ENCODE measurements at regions not wholly inside any gene's neighbourhood (a gene's known extent, or its start where the extent isn't known, plus 50 kb on each side); places are given as distances from the start of the nearest gene placed in this dataset.

GRCh38 chr12:91662021-91662420 is 479.4 kb upstream of the DCN start:
- Mint-ChIP-seq H3K27me3 (no peaks in the 10 kb centered on the region), H3K36me3 (no peaks in the 10 kb centered on the region), H3K27ac (no peak overlapping the region), H3K4me3 (no peak overlapping the region), H3K9me3 (peaks cover 0 to 7% (median 0%) of the 10 kb centered on the region in 7 donors), H3K4me1 (peaks cover 5 to 18% (median 15%) of the 10 kb centered on the region in 4 donors)
- Histone ChIP-seq H3K9me3 (ENCODE audit: control insufficient read depth in 2 of 2, low read length in 2 of 2) (no peaks in the 10 kb centered on the region), H3K27me3 (ENCODE audit: control insufficient read depth, insufficient read depth, low read length) (no peaks in the 10 kb centered on the region), H3K27ac (ENCODE audit: insufficient read depth, low read length, poor library complexity, severe bottlenecking) (no peak overlapping the region), H3K4me1 (ENCODE audit: control insufficient read depth, insufficient read depth, low read length, poor library complexity, severe bottlenecking) (no peaks in the 10 kb centered on the region), H3K36me3 (ENCODE audit: control insufficient read depth, insufficient read depth, low read length) (no peaks in the 10 kb centered on the region), H3K4me3 (ENCODE audit: low read depth, low read length) (no peak overlapping the region)
- ATAC-seq (ENCODE audit: low read depth in 2 of 2), result no peak
- DNase-seq, result no peak

- Histone ChIP-seq H3K4me3 (ENCODE audit: low read depth, low read length) (no peak overlapping the region), H3K27ac (ENCODE audit: insufficient read depth, low read length, poor library complexity, severe bottlenecking) (no peak overlapping the region), H3K36me3 (ENCODE audit: control insufficient read depth, insufficient read depth, low read length) (no peaks in the 10 kb centered on the region), H3K4me1 (ENCODE audit: control insufficient read depth, insufficient read depth, low read length, poor library complexity, severe bottlenecking) (no peaks in the 10 kb centered on the region), H3K27me3 (ENCODE audit: control insufficient read depth, insufficient read depth, low read length) (no peaks in the 10 kb centered on the region), H3K9me3 (ENCODE audit: control insufficient read depth in 2 of 2, low read length in 2 of 2) (no peaks in the 10 kb centered on the region)
- ATAC-seq (ENCODE audit: low read depth in 2 of 2), result no peak
- no peaks in the 10 kb centered on the region for H3K36me3 Mint-ChIP-seq
- no peaks in the 10 kb centered on the region for H3K27me3 Mint-ChIP-seq
- H3K4me3 Mint-ChIP-seq, result no peak overlapping the region
- DNase-seq, result no peak
- H3K9me3 Mint-ChIP-seq, result peaks cover 0 to 5% (median 0%) of the 10 kb centered on the region in 7 donors
- H3K27ac Mint-ChIP-seq, result no peak overlapping the region
- peaks cover 8 to 17% (median 13%) of the 10 kb centered on the region in 4 donors for H3K4me1 Mint-ChIP-seq
These were observed 474.4 kb upstream of the DCN start for GRCh38 chr12:91657032-91657431.

- Mint-ChIP-seq H3K27me3 (no peaks in the 10 kb centered on the region), H3K4me1 (peaks cover 5 to 17% (median 12%) of the 10 kb centered on the region in 4 donors), H3K4me3 (no peak overlapping the region), H3K36me3 (no peaks in the 10 kb centered on the region), H3K27ac (no peak overlapping the region), H3K9me3 (peaks cover 0 to 5% (median 0%) of the 10 kb centered on the region in 7 donors)
- Histone ChIP-seq H3K36me3 (ENCODE audit: control insufficient read depth, insufficient read depth, low read length) (no peaks in the 10 kb centered on the region), H3K9me3 (ENCODE audit: control insufficient read depth in 2 of 2, low read length in 2 of 2) (no peaks in the 10 kb centered on the region), H3K27ac (ENCODE audit: insufficient read depth, low read length, poor library complexity, severe bottlenecking) (no peak overlapping the region), H3K4me1 (ENCODE audit: control insufficient read depth, insufficient read depth, low read length, poor library complexity, severe bottlenecking) (no peaks in the 10 kb centered on the region), H3K27me3 (ENCODE audit: control insufficient read depth, insufficient read depth, low read length) (no peaks in the 10 kb centered on the region), H3K4me3 (ENCODE audit: low read depth, low read length) (no peak overlapping the region)
- DNase-seq (no peak), ATAC-seq (ENCODE audit: low read depth in 2 of 2) (no peak)
These were observed 473.3 kb upstream of the DCN start for GRCh38 chr12:91655966-91656365.

- Mint-ChIP-seq H3K4me3 (no peak overlapping the region), H3K27ac (no peak overlapping the region), H3K36me3 (no peaks in the 10 kb centered on the region), H3K4me1 (peaks cover 4 to 10% (median 7%) of the 10 kb centered on the region in 4 donors), H3K27me3 (no peaks in the 10 kb centered on the region), H3K9me3 (peaks cover 0 to 11% (median 0%) of the 10 kb centered on the region in 7 donors)
- Histone ChIP-seq H3K27ac (ENCODE audit: insufficient read depth, low read length, poor library complexity, severe bottlenecking) (no peak overlapping the region), H3K36me3 (ENCODE audit: control insufficient read depth, insufficient read depth, low read length) (no peaks in the 10 kb centered on the region), H3K4me3 (ENCODE audit: low read depth, low read length) (no peak overlapping the region), H3K27me3 (ENCODE audit: control insufficient read depth, insufficient read depth, low read length) (no peaks in the 10 kb centered on the region), H3K4me1 (ENCODE audit: control insufficient read depth, insufficient read depth, low read length, poor library complexity, severe bottlenecking) (no peaks in the 10 kb centered on the region), H3K9me3 (ENCODE audit: control insufficient read depth in 2 of 2, low read length in 2 of 2) (no peaks in the 10 kb centered on the region)
- DNase-seq (no peak), ATAC-seq (ENCODE audit: low read depth in 2 of 2) (no peak)
These were observed 471.5 kb upstream of the DCN start for GRCh38 chr12:91654087-91654486.

- H3K36me3 ChIP-seq (ENCODE audit: control insufficient read depth, insufficient read depth, low read length), result no peaks in the 10 kb centered on the region
- H3K27me3 ChIP-seq (ENCODE audit: control insufficient read depth, insufficient read depth, low read length), result no peaks in the 10 kb centered on the region
- H3K27ac ChIP-seq (ENCODE audit: insufficient read depth, low read length, poor library complexity, severe bottlenecking), result no peak overlapping the region
- DNase-seq (no peak), ATAC-seq (ENCODE audit: low read depth in 2 of 2) (no peak)
- Mint-ChIP-seq H3K27me3 (no peaks in the 10 kb centered on the region), H3K27ac (no peak overlapping the region), H3K4me1 (peaks cover 0 to 1% (median 0%) of the 10 kb centered on the region in 4 donors), H3K4me3 (no peak overlapping the region), H3K36me3 (no peaks in the 10 kb centered on the region), H3K9me3 (peaks cover 0 to 6% (median 1%) of the 10 kb centered on the region in 7 donors)
- H3K4me3 ChIP-seq (ENCODE audit: low read depth, low read length), result no peak overlapping the region
- no peaks in the 10 kb centered on the region for H3K4me1 ChIP-seq (ENCODE audit: control insufficient read depth, insufficient read depth, low read length, poor library complexity, severe bottlenecking)
- no peaks in the 10 kb centered on the region for H3K9me3 ChIP-seq (ENCODE audit: control insufficient read depth in 2 of 2, low read length in 2 of 2)
These were observed 469.1 kb upstream of the DCN start for GRCh38 chr12:91651728-91652127.

- Histone ChIP-seq H3K4me3 (ENCODE audit: low read depth, low read length) (no peak overlapping the region), H3K4me1 (ENCODE audit: control insufficient read depth, insufficient read depth, low read length, poor library complexity, severe bottlenecking) (no peaks in the 10 kb centered on the region), H3K27ac (ENCODE audit: insufficient read depth, low read length, poor library complexity, severe bottlenecking) (no peak overlapping the region), H3K9me3 (ENCODE audit: control insufficient read depth in 2 of 2, low read length in 2 of 2) (no peaks in the 10 kb centered on the region), H3K36me3 (ENCODE audit: control insufficient read depth, insufficient read depth, low read length) (no peaks in the 10 kb centered on the region), H3K27me3 (ENCODE audit: control insufficient read depth, insufficient read depth, low read length) (no peaks in the 10 kb centered on the region)
- H3K4me1 Mint-ChIP-seq, result no peaks in the 10 kb centered on the region
- no peaks in the 10 kb centered on the region for H3K36me3 Mint-ChIP-seq
- no peak overlapping the region for H3K4me3 Mint-ChIP-seq
- H3K27ac Mint-ChIP-seq, result no peak overlapping the region
- DNase-seq, result no peak
- ATAC-seq (ENCODE audit: low read depth in 2 of 2), result no peak
- peaks cover 0 to 3% (median 0%) of the 10 kb centered on the region in 7 donors for H3K9me3 Mint-ChIP-seq
- no peaks in the 10 kb centered on the region for H3K27me3 Mint-ChIP-seq
These were observed 461.1 kb upstream of the DCN start for GRCh38 chr12:91643763-91644162.

- H3K4me3 Mint-ChIP-seq, result no peak overlapping the region
- no peaks in the 10 kb centered on the region for H3K36me3 ChIP-seq (ENCODE audit: control insufficient read depth, insufficient read depth, low read length)
- H3K27me3 ChIP-seq (ENCODE audit: control insufficient read depth, insufficient read depth, low read length), result no peaks in the 10 kb centered on the region
- no peak overlapping the region for H3K4me3 ChIP-seq (ENCODE audit: low read depth, low read length)
- peaks cover 0 to 2% (median 0%) of the 10 kb centered on the region in 7 donors for H3K9me3 Mint-ChIP-seq
- no peaks in the 10 kb centered on the region for H3K27me3 Mint-ChIP-seq
- no peak overlapping the region for H3K27ac ChIP-seq (ENCODE audit: insufficient read depth, low read length, poor library complexity, severe bottlenecking)
- no peaks in the 10 kb centered on the region for H3K4me1 ChIP-seq (ENCODE audit: control insufficient read depth, insufficient read depth, low read length, poor library complexity, severe bottlenecking)
- H3K36me3 Mint-ChIP-seq, result no peaks in the 10 kb centered on the region
- ATAC-seq (ENCODE audit: low read depth in 2 of 2) (no peak), DNase-seq (no peak)
- no peaks in the 10 kb centered on the region for H3K9me3 ChIP-seq (ENCODE audit: control insufficient read depth in 2 of 2, low read length in 2 of 2)
- H3K4me1 Mint-ChIP-seq, result peaks cover 0 to 3% (median 1%) of the 10 kb centered on the region in 4 donors
- H3K27ac Mint-ChIP-seq, result no peak overlapping the region
These were observed 457.4 kb upstream of the DCN start for GRCh38 chr12:91640021-91640420.

GRCh38 chr12:91639327-91639726 is 456.7 kb upstream of the DCN start:
- Mint-ChIP-seq H3K27me3 (no peaks in the 10 kb centered on the region), H3K36me3 (no peaks in the 10 kb centered on the region), H3K27ac (no peak overlapping the region), H3K4me3 (no peak overlapping the region), H3K4me1 (peaks cover 0 to 5% (median 1%) of the 10 kb centered on the region in 4 donors), H3K9me3 (peaks cover 0 to 2% (median 0%) of the 10 kb centered on the region in 7 donors)
- DNase-seq (no peak), ATAC-seq (ENCODE audit: low read depth in 2 of 2) (no peak)
- no peak overlapping the region for H3K4me3 ChIP-seq (ENCODE audit: low read depth, low read length)
- no peaks in the 10 kb centered on the region for H3K27me3 ChIP-seq (ENCODE audit: control insufficient read depth, insufficient read depth, low read length)
- no peaks in the 10 kb centered on the region for H3K9me3 ChIP-seq (ENCODE audit: control insufficient read depth in 2 of 2, low read length in 2 of 2)
- H3K4me1 ChIP-seq (ENCODE audit: control insufficient read depth, insufficient read depth, low read length, poor library complexity, severe bottlenecking), result no peaks in the 10 kb centered on the region
- no peaks in the 10 kb centered on the region for H3K36me3 ChIP-seq (ENCODE audit: control insufficient read depth, insufficient read depth, low read length)
- H3K27ac ChIP-seq (ENCODE audit: insufficient read depth, low read length, poor library complexity, severe bottlenecking), result no peak overlapping the region
